ENCODE measurements at regions not wholly inside any gene's neighbourhood (a gene's known extent, or its start where the extent isn't known, plus 50 kb on each side); places are given as distances from the start of the nearest gene placed in this dataset.

DNA sequence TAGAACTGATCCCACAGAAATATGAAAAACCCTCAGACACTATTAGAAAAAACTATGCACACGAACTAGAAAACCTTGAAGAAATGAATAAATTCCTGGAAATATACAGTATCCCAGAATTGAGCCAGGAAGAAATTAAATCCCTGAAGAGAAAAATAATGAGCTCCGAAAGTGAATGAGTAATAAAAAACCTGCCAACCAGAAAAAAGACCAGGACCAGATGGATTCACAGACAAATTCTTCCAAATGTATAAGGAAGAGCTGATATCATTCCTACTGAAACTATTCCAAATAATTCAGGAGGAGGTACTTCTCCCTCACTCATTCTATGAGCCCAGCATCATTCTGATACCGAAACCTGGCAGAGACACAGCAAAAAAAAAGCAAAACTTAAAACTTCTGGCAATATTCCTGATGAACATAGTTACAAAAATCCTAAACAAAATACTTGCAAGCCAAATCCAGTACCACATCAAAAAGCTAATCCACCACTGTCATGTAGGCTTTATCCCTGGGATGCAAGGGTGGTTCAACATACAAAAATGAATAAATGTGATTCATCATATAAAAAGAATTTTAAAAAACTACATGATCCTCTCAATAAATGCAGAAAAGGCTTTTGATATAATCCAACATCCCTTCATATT, 1397.6 kb upstream of the DDX18 start (continued):
- TF ChIP-seq, protein P1, sequence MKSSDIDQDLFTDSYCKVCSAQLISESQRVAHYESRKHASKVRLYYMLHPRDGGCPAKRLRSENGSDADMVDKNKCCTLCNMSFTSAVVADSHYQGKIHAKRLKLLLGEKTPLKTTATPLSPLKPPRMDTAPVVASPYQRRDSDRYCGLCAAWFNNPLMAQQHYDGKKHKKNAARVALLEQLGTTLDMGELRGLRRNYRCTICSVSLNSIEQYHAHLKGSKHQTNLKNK (CRISPR knock-in tag; IDR thresholded peaks at IDR 0.05): no peak
- TF ChIP-seq ZNF396 (CRISPR knock-in tag; IDR thresholded peaks at IDR 0.05; ENCODE audit: borderline replicate concordance) (no peak), AFF4 (CRISPR knock-in tag; IDR thresholded peaks at IDR 0.05; ENCODE audit: borderline replicate concordance) (no peak), HMGXB4 (CRISPR knock-in tag; IDR thresholded peaks at IDR 0.05) (no peak)
- TF ChIP-seq, protein P2, sequence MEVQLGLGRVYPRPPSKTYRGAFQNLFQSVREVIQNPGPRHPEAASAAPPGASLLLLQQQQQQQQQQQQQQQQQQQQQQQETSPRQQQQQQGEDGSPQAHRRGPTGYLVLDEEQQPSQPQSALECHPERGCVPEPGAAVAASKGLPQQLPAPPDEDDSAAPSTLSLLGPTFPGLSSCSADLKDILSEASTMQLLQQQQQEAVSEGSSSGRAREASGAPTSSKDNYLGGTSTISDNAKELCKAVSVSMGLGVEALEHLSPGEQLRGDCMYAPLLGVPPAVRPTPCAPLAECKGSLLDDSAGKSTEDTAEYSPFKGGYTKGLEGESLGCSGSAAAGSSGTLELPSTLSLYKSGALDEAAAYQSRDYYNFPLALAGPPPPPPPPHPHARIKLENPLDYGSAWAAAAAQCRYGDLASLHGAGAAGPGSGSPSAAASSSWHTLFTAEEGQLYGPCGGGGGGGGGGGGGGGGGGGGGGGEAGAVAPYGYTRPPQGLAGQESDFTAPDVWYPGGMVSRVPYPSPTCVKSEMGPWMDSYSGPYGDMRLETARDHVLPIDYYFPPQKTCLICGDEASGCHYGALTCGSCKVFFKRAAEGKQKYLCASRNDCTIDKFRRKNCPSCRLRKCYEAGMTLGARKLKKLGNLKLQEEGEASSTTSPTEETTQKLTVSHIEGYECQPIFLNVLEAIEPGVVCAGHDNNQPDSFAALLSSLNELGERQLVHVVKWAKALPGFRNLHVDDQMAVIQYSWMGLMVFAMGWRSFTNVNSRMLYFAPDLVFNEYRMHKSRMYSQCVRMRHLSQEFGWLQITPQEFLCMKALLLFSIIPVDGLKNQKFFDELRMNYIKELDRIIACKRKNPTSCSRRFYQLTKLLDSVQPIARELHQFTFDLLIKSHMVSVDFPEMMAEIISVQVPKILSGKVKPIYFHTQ (CRISPR knock-in tag; IDR thresholded peaks at IDR 0.05): no peak

DNA sequence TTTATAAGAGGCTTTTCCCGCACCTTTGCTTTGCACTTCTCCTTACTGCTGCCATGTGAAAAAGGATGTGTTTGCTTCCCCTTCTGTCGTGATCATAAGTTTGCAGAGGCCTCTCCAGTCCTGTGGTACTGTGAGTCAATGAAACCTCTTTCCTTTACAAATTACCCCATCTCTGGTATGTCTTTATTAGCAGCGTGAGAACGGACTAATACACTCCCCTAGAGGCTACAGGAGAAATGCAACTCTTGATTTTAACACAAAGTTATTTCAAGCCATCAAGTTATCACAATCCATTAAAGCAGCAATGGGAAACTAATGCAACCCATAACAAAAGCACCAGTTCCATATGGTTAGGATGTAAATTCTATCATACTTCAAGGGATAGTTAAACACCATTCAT, 1378.8 kb upstream of the DDX18 start:
- CTCF ChIA-PET: no interaction called here
- no peaks in the 10 kb centered on the region for H3K27me3 Mint-ChIP-seq (ENCODE audit: low read depth)
- ATAC-seq (no peak), DNase-seq (ENCODE audit: low spot score) (no peak)
- POLR2A ChIA-PET: no interaction called here
- H3K4me1 Mint-ChIP-seq: no peaks in the 10 kb centered on the region
- no peak overlapping the region for H3K27ac Mint-ChIP-seq
- no peak overlapping the region for H3K4me3 Mint-ChIP-seq
- H3K36me3 Mint-ChIP-seq: peaks cover 38% of the 10 kb centered on the region
- peaks cover 47% of the 10 kb centered on the region for H3K9me3 Mint-ChIP-seq
- TF ChIP-seq GTF2I (CRISPR knock-in tag; conservative IDR thresholded peaks at IDR 0.05): no peak
- no peak for TF ChIP-seq JAZF1 (CRISPR knock-in tag; IDR thresholded peaks at IDR 0.05)
- TF ChIP-seq, protein P3, sequence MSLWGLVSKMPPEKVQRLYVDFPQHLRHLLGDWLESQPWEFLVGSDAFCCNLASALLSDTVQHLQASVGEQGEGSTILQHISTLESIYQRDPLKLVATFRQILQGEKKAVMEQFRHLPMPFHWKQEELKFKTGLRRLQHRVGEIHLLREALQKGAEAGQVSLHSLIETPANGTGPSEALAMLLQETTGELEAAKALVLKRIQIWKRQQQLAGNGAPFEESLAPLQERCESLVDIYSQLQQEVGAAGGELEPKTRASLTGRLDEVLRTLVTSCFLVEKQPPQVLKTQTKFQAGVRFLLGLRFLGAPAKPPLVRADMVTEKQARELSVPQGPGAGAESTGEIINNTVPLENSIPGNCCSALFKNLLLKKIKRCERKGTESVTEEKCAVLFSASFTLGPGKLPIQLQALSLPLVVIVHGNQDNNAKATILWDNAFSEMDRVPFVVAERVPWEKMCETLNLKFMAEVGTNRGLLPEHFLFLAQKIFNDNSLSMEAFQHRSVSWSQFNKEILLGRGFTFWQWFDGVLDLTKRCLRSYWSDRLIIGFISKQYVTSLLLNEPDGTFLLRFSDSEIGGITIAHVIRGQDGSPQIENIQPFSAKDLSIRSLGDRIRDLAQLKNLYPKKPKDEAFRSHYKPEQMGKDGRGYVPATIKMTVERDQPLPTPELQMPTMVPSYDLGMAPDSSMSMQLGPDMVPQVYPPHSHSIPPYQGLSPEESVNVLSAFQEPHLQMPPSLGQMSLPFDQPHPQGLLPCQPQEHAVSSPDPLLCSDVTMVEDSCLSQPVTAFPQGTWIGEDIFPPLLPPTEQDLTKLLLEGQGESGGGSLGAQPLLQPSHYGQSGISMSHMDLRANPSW (CRISPR knock-in tag; conservative IDR thresholded peaks at IDR 0.05; ENCODE audit: low read depth): no peak
- no peak for TF ChIP-seq FOXK1 (CRISPR knock-in tag; IDR thresholded peaks at IDR 0.05)
- no peak for TF ChIP-seq ZNF416 (CRISPR knock-in tag; IDR thresholded peaks at IDR 0.05)
- no peak for TF ChIP-seq OVOL2 (CRISPR knock-in tag; IDR thresholded peaks at IDR 0.05; ENCODE audit: borderline replicate concordance)
- no peak for TF ChIP-seq ZNF396 (CRISPR knock-in tag; IDR thresholded peaks at IDR 0.05; ENCODE audit: borderline replicate concordance)
- TF ChIP-seq ZNF219 (CRISPR knock-in tag; IDR thresholded peaks at IDR 0.05; ENCODE audit: borderline replicate concordance): no peak
- no peak for TF ChIP-seq GABPB1 (CRISPR knock-in tag; IDR thresholded peaks at IDR 0.05)
- no peak for TF ChIP-seq CBFB (CRISPR knock-in tag; IDR thresholded peaks at IDR 0.05; ENCODE audit: low read depth)
- TF ChIP-seq ZNF425 (CRISPR knock-in tag; conservative IDR thresholded peaks at IDR 0.05): no peak
- TF ChIP-seq, protein P4, sequence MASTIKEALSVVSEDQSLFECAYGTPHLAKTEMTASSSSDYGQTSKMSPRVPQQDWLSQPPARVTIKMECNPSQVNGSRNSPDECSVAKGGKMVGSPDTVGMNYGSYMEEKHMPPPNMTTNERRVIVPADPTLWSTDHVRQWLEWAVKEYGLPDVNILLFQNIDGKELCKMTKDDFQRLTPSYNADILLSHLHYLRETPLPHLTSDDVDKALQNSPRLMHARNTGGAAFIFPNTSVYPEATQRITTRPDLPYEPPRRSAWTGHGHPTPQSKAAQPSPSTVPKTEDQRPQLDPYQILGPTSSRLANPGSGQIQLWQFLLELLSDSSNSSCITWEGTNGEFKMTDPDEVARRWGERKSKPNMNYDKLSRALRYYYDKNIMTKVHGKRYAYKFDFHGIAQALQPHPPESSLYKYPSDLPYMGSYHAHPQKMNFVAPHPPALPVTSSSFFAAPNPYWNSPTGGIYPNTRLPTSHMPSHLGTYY (CRISPR knock-in tag; IDR thresholded peaks at IDR 0.05): no peak
- TF ChIP-seq NFYB (CRISPR knock-in tag; conservative IDR thresholded peaks at IDR 0.05; ENCODE audit: low read depth): no peak
- TF ChIP-seq GRHL2 (CRISPR knock-in tag; IDR thresholded peaks at IDR 0.05; ENCODE audit: insufficient replicate concordance, severe bottlenecking): no peak
- no peak for TF ChIP-seq NR3C1 (CRISPR knock-in tag; conservative IDR thresholded peaks at IDR 0.05; ENCODE audit: low read depth)
- no peak for TF ChIP-seq EMX1 (CRISPR knock-in tag; IDR thresholded peaks at IDR 0.05)
- no peak for TF ChIP-seq IRF2 (CRISPR knock-in tag; IDR thresholded peaks at IDR 0.05; ENCODE audit: borderline replicate concordance, low read depth)
